ENCODE measurements at regions not wholly inside any gene's neighbourhood (a gene's known extent, or its start where the extent isn't known, plus 50 kb on each side); places are given as distances from the start of the nearest gene placed in this dataset.

DNA sequence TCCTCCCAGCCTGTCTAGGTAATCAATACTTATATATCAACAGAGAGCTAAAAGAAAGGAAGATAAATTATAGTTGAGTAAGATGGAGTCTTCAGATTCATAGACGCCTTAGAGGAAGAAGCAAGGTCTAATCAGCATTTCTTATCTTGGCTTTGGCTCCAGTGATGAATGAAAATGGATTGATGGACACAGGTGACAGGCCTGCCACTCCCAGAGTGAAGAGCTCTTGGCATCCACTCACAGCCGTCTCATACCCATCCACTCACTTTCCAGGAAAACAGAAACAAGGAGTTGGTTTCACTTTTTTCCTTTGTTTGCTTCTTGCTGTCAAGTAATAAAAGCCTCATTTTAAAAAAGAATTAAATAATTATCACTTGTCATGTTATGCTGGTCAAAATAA lies 168.2 kb downstream of the MFSD1 start:
- no peak for DNase-seq (ENCODE audit: low read depth)

- DNase-seq (ENCODE audit: low read depth): no peak
Measured at GRCh38 chr3:158974904-158975303, 173.1 kb downstream of the MFSD1 start.

GRCh38 chr3:158976966-158977365 lies 175.1 kb downstream of the MFSD1 start:
- DNase-seq (ENCODE audit: low read depth): no peak

DNA sequence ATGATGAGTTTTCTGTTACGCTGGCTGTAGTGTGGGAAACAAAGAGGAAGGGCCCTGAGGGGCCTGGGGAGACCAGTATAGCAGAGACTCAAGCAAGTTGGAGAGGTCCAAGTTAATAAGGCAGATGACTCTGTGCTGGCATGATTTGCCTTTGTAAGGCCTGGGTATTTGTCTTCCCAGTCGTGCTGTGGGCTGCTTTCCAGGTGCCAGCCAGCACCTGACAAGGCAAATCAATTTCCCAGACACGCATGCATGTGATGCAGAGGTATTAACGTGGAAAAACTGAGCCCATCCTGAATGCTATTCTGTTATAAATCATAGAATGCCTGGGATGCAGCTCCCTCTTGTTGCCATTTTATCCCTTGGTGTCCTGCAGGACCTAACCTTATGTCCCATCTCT lies 175.6 kb downstream of the MFSD1 start:
- no peak for DNase-seq (ENCODE audit: low read depth)

GRCh38 chr3:158983216-158984099 lies 181.6 kb downstream of the MFSD1 start:
- no peak for DNase-seq (ENCODE audit: low read depth)

- peak; percentile 31 for DNase-seq (ENCODE audit: low read depth)
Measured at GRCh38 chr3:158991146-158991705, 189.4 kb downstream of the MFSD1 start.

DNA sequence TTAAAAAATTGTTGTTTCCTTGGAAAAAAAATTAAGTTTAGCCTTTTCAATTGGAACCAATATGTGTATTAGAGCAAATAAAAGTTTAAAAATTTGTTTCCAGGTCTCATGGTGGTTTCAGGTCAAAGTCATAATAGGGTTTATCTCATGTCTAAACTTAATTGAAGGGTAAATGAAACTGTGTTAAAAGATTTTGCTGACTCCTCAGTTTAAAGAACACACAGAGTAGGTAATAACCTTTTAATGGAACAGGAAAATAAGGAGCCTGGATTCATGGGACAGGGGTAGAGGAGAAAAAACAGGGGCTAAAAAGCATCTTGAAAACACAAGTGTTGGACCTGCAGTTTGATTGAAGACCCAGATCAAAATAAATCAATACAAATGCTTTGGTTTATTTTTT lies 190.6 kb downstream of the MFSD1 start:
- no peak for DNase-seq (ENCODE audit: low read depth)

DNA sequence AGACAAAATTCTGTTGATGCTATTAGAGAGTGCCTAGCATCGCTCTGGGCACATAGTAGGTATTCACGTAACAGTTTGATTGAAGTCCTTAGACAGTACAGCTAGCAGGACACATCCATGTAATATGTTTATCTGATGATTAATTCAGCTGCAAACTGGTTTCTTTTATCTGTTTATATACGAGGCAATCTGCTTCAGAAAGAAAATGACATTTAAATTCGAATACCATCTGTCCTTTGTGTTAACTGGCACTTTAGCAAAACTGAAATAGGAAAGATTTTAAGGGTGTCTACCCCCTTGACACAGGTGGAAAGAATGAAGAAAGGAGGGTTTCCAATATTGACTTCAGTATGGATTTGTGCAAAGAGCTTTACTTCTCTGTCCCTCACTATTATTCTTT lies 192.5 kb downstream of the MFSD1 start:
- no peak for DNase-seq (ENCODE audit: low read depth)

GRCh38 chr3:159001711-159002110 lies 199.9 kb downstream of the MFSD1 start:
- peak; percentile 79 for DNase-seq (ENCODE audit: low read depth)

DNA sequence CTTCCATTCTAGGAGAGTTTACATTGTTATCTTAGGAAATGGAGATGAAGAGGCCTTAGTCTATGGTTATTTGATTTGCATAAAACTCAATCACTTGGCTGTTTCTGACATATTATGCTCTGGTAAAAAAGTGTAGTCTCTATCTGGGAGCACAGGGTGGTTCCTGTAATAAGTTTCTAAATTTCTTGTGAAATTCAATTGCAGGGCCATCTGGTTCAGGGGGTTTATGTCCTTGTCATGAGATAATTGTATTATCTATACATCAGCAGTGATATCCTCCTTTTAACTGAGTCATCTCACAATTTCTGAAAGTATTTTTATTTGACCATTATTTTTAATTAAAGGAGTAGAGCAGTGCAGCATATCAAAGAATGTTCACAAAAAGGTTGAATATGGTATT lies 203.3 kb downstream of the MFSD1 start:
- DNase-seq (ENCODE audit: low read depth): no peak

DNA sequence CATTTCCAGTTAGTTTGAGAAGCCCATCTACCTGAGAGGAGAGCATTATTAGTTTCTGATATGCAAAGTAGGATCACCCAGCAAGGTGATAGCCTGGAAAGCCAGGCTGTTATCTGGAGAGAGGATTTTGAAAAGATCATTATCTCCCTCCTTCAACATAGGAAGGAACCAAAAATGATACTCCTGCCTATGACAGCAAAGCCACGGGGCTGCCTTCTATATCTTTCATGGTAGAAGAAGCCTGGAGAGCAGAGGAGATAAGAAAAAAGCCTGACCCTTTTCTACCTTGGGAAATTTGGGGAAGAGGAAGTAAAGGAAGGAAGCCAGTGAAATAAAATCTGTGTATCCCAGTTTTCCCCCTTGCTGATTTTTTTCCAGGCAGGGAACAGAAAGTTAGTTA lies 205.5 kb downstream of the MFSD1 start:
- DNase-seq (ENCODE audit: low read depth): no peak

- no peak for DNase-seq (ENCODE audit: low read depth)
Measured at GRCh38 chr3:159008401-159008800, 206.5 kb downstream of the MFSD1 start.

GRCh38 chr3:159018341-159018740 lies 216.5 kb downstream of the MFSD1 start:
- no peak for DNase-seq (ENCODE audit: low read depth)

GRCh38 chr3:159025733-159026132 lies 223.9 kb downstream of the MFSD1 start:
- peak; percentile 43 for DNase-seq (ENCODE audit: low read depth)

DNA sequence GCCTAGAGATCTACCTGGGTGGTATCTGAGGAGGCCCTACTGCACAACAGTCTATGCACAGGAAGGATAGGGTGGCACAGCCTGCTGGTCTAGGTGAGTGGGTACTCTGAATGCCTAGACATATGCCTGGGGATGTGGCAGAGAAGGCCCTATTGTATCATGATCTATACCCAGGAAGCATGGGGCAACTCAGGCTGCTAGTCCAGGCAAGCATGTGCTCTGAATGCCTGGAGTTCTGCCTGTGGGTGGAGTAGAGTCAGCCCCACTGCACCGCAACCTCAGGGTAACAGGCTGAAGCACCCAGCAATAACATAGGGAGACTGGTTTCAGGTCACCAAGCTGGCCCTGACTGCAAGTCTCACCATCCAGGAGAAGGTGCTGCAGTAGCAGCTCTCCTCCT lies 224.7 kb downstream of the MFSD1 start:
- DNase-seq (ENCODE audit: low read depth): no peak

- no peak for DNase-seq (ENCODE audit: low read depth)
Measured at GRCh38 chr3:159028706-159029105, 226.9 kb downstream of the MFSD1 start.

GRCh38 chr3:159029306-159030026 lies 227.6 kb downstream of the MFSD1 start:
- peak; percentile 44 for DNase-seq (ENCODE audit: low read depth)

- DNase-seq (ENCODE audit: low read depth): no peak
Measured at GRCh38 chr3:159030138-159030670, 228.3 kb downstream of the MFSD1 start.

DNA sequence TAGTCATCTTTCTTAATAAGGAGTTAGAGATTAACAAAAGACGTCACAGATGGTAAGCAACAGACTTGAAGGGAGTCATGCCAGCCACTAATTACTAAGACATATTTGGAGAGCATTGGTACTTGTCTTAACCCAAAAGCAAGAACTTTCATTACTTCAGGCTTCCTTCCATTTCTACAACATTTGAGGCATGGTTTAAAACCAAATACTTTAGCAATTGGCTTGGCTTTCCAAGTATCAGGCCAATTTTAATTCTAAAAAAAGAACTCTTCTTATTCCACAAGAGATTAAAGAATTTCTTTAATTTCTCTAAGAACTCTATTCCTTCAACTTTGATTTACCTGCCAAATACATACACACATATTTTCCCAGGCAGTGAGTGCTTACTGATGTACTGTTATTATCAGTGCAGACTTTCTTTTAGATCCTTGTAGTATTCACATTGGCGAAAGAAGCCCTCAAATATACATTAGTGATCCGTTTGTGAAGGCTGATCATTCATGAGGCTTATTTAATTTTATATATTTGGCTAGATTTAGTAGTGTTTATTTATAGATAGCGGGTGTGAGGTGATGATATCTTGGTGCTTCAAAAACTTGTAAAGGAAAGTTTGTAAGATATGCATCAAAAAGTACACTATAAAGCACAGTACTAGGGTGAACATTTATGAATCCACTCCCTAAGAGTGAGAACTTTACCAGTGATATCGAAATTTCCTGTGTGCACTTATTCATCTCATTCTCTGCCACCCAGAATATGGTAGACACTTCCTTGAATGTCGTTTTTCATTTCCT lies 229.2 kb downstream of the MFSD1 start:
- no peak for DNase-seq (ENCODE audit: low read depth)

DNA sequence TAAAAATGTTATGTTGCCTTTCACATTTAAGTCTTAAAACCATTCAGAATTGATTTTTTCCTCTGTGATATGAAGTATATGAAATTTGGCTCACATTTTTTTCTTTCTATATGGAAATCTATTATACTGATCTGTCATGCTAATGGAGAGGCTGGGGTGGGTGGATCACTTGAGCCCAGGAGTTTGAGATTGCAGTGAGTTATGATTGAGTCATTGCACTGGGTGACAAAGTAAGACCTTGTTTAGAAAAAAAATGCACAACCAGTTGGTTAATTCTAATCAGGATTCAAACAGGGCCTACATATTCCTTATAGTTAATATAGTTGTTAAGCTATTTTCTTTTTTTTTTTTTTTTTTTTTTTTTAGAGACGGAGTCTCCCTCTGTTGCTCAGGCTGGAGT lies 230.5 kb downstream of the MFSD1 start:
- peak; percentile 92 for DNase-seq (ENCODE audit: low read depth)

- DNase-seq (ENCODE audit: low read depth): no peak
Measured at GRCh38 chr3:159038405-159038804, 236.6 kb downstream of the MFSD1 start.
